NCI-H1105 (cell line): ENCODE measurements at regions not wholly inside any gene's neighbourhood (a gene's known extent, or its start where the extent isn't known, plus 50 kb on each side); places are given as distances from the start of the nearest gene placed in this dataset.
"Not testable (repeated sequence)": the region's sequence is repeated elsewhere in the genome, so short reads cannot be mapped to it uniquely, and the experiment has no call there.

Source experiments
- DNase-seq: peaks from one replicate; lab custom pipeline; 2025; lab: John Stamatoyannopoulos, UW

- DNase-seq = no peak
These were observed 246.7 kb downstream of the HS3ST3B1 start for GRCh38 chr17:14547556-14547955.

GRCh38 chr17:14547016-14547415, 246.1 kb downstream of the HS3ST3B1 start:
- DNase-seq = no peak

GRCh38 chr17:14545156-14545906, 244.4 kb downstream of the HS3ST3B1 start:
- no peak for DNase-seq

GRCh38 chr17:14541714-14542113, 240.8 kb downstream of the HS3ST3B1 start:
- no peak for DNase-seq

- no peak for DNase-seq
These were observed 238.9 kb downstream of the HS3ST3B1 start for GRCh38 chr17:14539801-14540200.

GRCh38 chr17:14532242-14532641, 231.4 kb downstream of the HS3ST3B1 start:
- DNase-seq = not testable (repeated sequence)

GRCh38 chr17:14525551-14526455, 224.9 kb downstream of the HS3ST3B1 start:
- DNase-seq = no peak

GRCh38 chr17:14522795-14523387, 222.0 kb downstream of the HS3ST3B1 start:
- DNase-seq = no peak

GRCh38 chr17:14518919-14519318, 218.0 kb downstream of the HS3ST3B1 start:
- not testable (repeated sequence) for DNase-seq

GRCh38 chr17:14514973-14515372, 214.1 kb downstream of the HS3ST3B1 start:
- no peak for DNase-seq

GRCh38 chr17:14513835-14514234, 213.0 kb downstream of the HS3ST3B1 start:
- DNase-seq = no peak

GRCh38 chr17:14510136-14510535, 209.3 kb downstream of the HS3ST3B1 start:
- no peak for DNase-seq

- no peak for DNase-seq
These were observed 207.3 kb downstream of the HS3ST3B1 start for GRCh38 chr17:14508156-14508555.

- DNase-seq = no peak
These were observed 205.5 kb downstream of the HS3ST3B1 start for GRCh38 chr17:14506364-14506763.

GRCh38 chr17:14505606-14506005, 204.7 kb downstream of the HS3ST3B1 start:
- no peak for DNase-seq

GRCh38 chr17:14499976-14500375, 199.1 kb downstream of the HS3ST3B1 start:
- no peak for DNase-seq

GRCh38 chr17:14498812-14499211, 197.9 kb downstream of the HS3ST3B1 start:
- no peak for DNase-seq

- no peak for DNase-seq
These were observed 193.3 kb downstream of the HS3ST3B1 start for GRCh38 chr17:14494161-14494560.

- no peak for DNase-seq
These were observed 189.1 kb downstream of the HS3ST3B1 start for GRCh38 chr17:14489986-14490385.

GRCh38 chr17:14488958-14489550, 188.2 kb downstream of the HS3ST3B1 start:
- DNase-seq = no peak

- no peak for DNase-seq
These were observed 186.2 kb downstream of the HS3ST3B1 start for GRCh38 chr17:14487068-14487467.

GRCh38 chr17:14482715-14483114, 181.8 kb downstream of the HS3ST3B1 start:
- DNase-seq = no peak
